Neural progenitor cell (in vitro differentiated cells): ENCODE measurements at regions not wholly inside any gene's neighbourhood (a gene's known extent, or its start where the extent isn't known, plus 50 kb on each side); places are given as distances from the start of the nearest gene placed in this dataset.
A peak's percentile ranks its signal among the peaks of the same experiment; 100 is the strongest.

Source experiments
- DNase-seq: peaks from one replicate; pipeline ENCODE4 v3.0.0-alpha.2; 2016; ENCODE audit warnings: low spot score
- H2AFZ ChIP-seq: fragments of 200-600 bp; sonication (generic); replicated peaks from 2 replicates; pipeline ENCODE4 v1.6.1; 2016; ENCODE audit warnings: antibody characterized with exemption
- H3F3A ChIP-seq: fragments of 200-600 bp; sonication (generic); 2 replicates; pipeline ENCODE4 v1.6.1; 2016; ENCODE audit warnings: antibody characterized with exemption, low read depth
- H3K27ac ChIP-seq: fragments of 200-600 bp; sonication (generic); 2 replicates; pipeline ENCODE4 v1.5.1; 2016; ENCODE audit warnings: mild to moderate bottlenecking
- H3K27me3 ChIP-seq: fragments of 200-600 bp; sonication (generic); 2 replicates; pipeline ENCODE4 v1.6.1; 2016; ENCODE audit warnings: mild to moderate bottlenecking, moderate library complexity
- H3K36me3 ChIP-seq: fragments of 200-600 bp; sonication (generic); 2 replicates; pipeline ENCODE4 v1.5.1; 2016
- H3K4me1 ChIP-seq: fragments of 200-600 bp; sonication (generic); 2 replicates; pipeline ENCODE4 v1.6.1; 2016; ENCODE audit warnings: mixed run types
- H3K4me2 ChIP-seq: fragments of 200-600 bp; sonication (generic); 2 replicates; pipeline ENCODE4 v1.6.1; 2016
- H3K4me3 ChIP-seq: fragments of 200-600 bp; sonication (generic); 2 replicates; pipeline ENCODE4 v1.5.1; 2016
- H3K79me2 ChIP-seq: fragments of 200-600 bp; sonication (generic); 2 replicates; pipeline ENCODE4 v1.6.1; 2016; ENCODE audit warnings: low read depth
- H3K9ac ChIP-seq: fragments of 200-600 bp; sonication (generic); 2 replicates; pipeline ENCODE4 v1.6.1; 2016
- H3K9me3 ChIP-seq: fragments of 200-600 bp; sonication (generic); 2 replicates; pipeline ENCODE4 v1.5.1; 2016; ENCODE audit warnings: low read depth
- H4K20me1 ChIP-seq: fragments of 200-600 bp; sonication (generic); 2 replicates; pipeline ENCODE4 v1.6.1; 2016; ENCODE audit warnings: low read depth
- H3K27ac Mint-ChIP-seq: 3 replicates; pipeline ENCODE4 v1.8.0; 2021; ENCODE audit warnings: mixed read lengths
- H3K27me3 Mint-ChIP-seq: 2 replicates; pipeline ENCODE4 v1.8.0; 2022; ENCODE audit warnings: low read depth, mild to moderate bottlenecking, inconsistent platforms, moderate library complexity, mixed read lengths; ENCODE audit not compliant: insufficient read depth
- H3K36me3 Mint-ChIP-seq: 3 replicates; pipeline ENCODE4 v1.8.0; 2021; ENCODE audit warnings: mixed read lengths
- H3K4me1 Mint-ChIP-seq: 3 replicates; pipeline ENCODE4 v1.8.0; 2021; ENCODE audit warnings: mixed read lengths
- H3K4me3 Mint-ChIP-seq: 3 replicates; pipeline ENCODE4 v1.8.0; 2021; ENCODE audit warnings: mild to moderate bottlenecking, moderate library complexity, mixed read lengths
- H3K9me3 Mint-ChIP-seq: 3 replicates; pipeline ENCODE4 v1.8.0; 2020; ENCODE audit warnings: mixed read lengths
- CTCF ChIP-seq: fragments of 200-600 bp; sonication (generic); IDR thresholded peaks from 2 replicates; pipeline ENCODE4 v1.5.1; 2017; ENCODE audit warnings: antibody characterized with exemption, mild to moderate bottlenecking
- EZH2 ChIP-seq: fragments of 200-600 bp; sonication (generic); IDR thresholded peaks from 2 replicates; pipeline ENCODE4 v1.6.1; 2017; ENCODE audit warnings: antibody characterized with exemption, mild to moderate bottlenecking, moderate library complexity
- EZH2phosphoT487 ChIP-seq: fragments of 200-600 bp; sonication (generic); IDR thresholded peaks from 2 replicates; pipeline ENCODE4 v1.6.1; 2017; ENCODE audit warnings: antibody characterized with exemption

DNA sequence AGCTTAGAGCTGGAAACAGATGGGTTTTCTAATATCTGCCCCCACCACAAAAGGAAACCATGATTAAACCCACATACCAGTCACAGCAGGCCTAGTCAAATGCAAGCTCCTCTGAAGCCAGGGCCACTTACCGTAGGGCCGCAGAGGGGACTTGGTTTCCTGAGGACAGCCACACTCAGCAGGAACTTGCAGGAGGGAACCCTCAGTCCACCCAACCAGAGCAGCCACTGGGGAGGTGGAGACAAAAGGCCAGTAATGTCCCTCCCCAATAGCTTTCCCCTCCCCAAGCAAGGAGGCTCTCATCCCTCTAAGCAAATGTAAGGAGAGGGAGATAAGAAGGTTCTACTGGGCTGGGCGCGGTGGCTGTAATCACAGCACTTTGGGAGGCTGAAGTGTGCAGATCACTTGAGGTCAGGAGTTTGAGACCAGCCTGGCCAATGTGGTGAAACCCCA, 384.4 kb upstream of the JARID2 start:
- peak overlapping the region; percentile 81 for H2AFZ ChIP-seq
- DNase-seq = peak; percentile 24
- no peaks in the 10 kb centered on the region for H3K36me3 ChIP-seq
- H3K79me2 ChIP-seq = no peaks in the 10 kb centered on the region
- no peak overlapping the region for H3K9ac ChIP-seq
- no peak overlapping the region for H3K27ac ChIP-seq
- H3K27me3 ChIP-seq = no peaks in the 10 kb centered on the region
- H3K9me3 Mint-ChIP-seq = no peaks in the 10 kb centered on the region
- no peaks in the 10 kb centered on the region for H3K36me3 Mint-ChIP-seq
- H3K27me3 Mint-ChIP-seq = peaks cover 4% of the 10 kb centered on the region
- no peak overlapping the region for H3K4me3 Mint-ChIP-seq
- H4K20me1 ChIP-seq = no peaks in the 10 kb centered on the region
- H3F3A ChIP-seq = peaks cover 14% of the 10 kb centered on the region
- no peak overlapping the region for H3K4me2 ChIP-seq
- peaks cover 34% of the 10 kb centered on the region for H3K4me1 Mint-ChIP-seq
- H3K9me3 ChIP-seq = no peaks in the 10 kb centered on the region
- H3K4me3 ChIP-seq = no peak overlapping the region
- TF ChIP-seq CTCF = no peak
- no peak for TF ChIP-seq EZH2
- TF ChIP-seq EZH2phosphoT487 = no peak
- H3K27ac Mint-ChIP-seq = no peak overlapping the region
- peaks cover 31% of the 10 kb centered on the region for H3K4me1 ChIP-seq

DNA sequence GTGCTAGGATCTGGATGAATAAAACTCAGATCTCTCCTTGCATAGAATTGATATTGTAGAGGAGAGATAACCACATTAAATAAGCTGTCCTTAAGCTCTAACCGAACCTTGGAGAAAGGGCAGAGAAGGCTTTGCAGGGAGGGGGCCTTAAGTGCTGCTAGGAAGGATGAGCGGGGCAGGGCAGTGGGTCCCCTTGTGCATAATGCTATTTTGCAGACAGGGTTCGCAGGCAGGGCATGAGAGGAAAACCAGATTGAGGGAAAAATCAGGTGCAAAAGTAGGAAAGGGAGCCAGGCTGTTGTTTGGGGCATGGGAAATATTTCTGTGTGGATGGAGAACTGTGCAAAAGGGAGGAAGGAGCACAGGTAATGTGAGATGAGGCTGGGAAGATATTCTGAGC, 383.0 kb upstream of the JARID2 start:
- Histone ChIP-seq H3K9ac (no peak overlapping the region), H2AFZ (no peak overlapping the region), H3F3A (peaks cover 14% of the 10 kb centered on the region), H3K27ac (no peak overlapping the region), H3K4me2 (no peak overlapping the region), H4K20me1 (no peaks in the 10 kb centered on the region), H3K79me2 (no peaks in the 10 kb centered on the region), H3K9me3 (no peaks in the 10 kb centered on the region), H3K27me3 (no peaks in the 10 kb centered on the region), H3K36me3 (no peaks in the 10 kb centered on the region), H3K4me3 (no peak overlapping the region), H3K4me1 (peaks cover 31% of the 10 kb centered on the region)
- Mint-ChIP-seq H3K4me3 (no peak overlapping the region), H3K27ac (peak overlapping the region; percentile 0), H3K4me1 (peaks cover 31% of the 10 kb centered on the region), H3K36me3 (no peaks in the 10 kb centered on the region), H3K9me3 (no peaks in the 10 kb centered on the region), H3K27me3 (no peaks in the 10 kb centered on the region)
- DNase-seq = no peak
- TF ChIP-seq EZH2phosphoT487 (no peak), CTCF (no peak)

GRCh38 chr6:14863902-14864850, 381.7 kb upstream of the JARID2 start:
- H3K9me3 Mint-ChIP-seq = no peaks in the 10 kb centered on the region
- Histone ChIP-seq H3K9ac (no peak overlapping the region), H3K27ac (no peak overlapping the region), H3K27me3 (no peaks in the 10 kb centered on the region), H3K4me2 (no peak overlapping the region), H3K4me3 (no peak overlapping the region), H2AFZ (peak overlapping the region; percentile 89), H3F3A (peaks cover 14% of the 10 kb centered on the region), H3K79me2 (no peaks in the 10 kb centered on the region), H3K9me3 (no peaks in the 10 kb centered on the region), H3K36me3 (no peaks in the 10 kb centered on the region), H3K4me1 (peaks cover 31% of the 10 kb centered on the region), H4K20me1 (no peaks in the 10 kb centered on the region)
- H3K4me1 Mint-ChIP-seq = peaks cover 31% of the 10 kb centered on the region
- peak; percentile 15 for DNase-seq
- TF ChIP-seq CTCF (peak; percentile 26), EZH2phosphoT487 (no peak)
- peaks cover under 1% of the 10 kb centered on the region for H3K27me3 Mint-ChIP-seq
- no peak overlapping the region for H3K4me3 Mint-ChIP-seq
- H3K27ac Mint-ChIP-seq = peak overlapping the region; percentile 62
- H3K36me3 Mint-ChIP-seq = no peaks in the 10 kb centered on the region
